ENCODE measurements at regions not wholly inside any gene's neighbourhood (a gene's known extent, or its start where the extent isn't known, plus 50 kb on each side); places are given as distances from the start of the nearest gene placed in this dataset.

DNA sequence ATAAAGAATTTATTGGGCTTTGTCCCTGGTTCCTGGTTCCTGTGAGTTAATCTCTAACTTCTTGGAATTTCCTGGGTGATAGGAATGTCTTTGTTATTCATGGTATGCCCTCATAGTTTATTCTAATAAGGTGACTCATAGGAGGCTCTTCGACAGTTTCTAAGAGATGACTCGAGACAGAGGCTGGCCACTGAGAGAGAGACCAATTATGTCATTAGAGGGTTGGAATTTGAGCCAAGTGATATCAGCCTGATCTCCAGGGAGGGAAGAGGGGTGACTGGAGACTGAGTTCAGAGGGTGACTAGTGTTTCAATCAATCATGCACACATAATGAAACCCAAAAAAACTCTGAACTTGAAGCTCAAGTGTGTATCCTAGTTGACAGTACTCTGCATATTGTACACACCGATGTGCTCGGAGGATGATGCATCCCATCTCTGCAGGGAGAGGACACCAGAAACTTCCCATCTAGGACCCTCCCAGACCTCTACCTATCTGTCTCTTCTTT, 185.7 kb downstream of the MTCL1 start:
- TF ChIP-seq ZNF140 (tag by site-specific recombination; IDR thresholded peaks at IDR 0.05) = no peak
- TF ChIP-seq ZNF223 (tag by site-specific recombination; IDR thresholded peaks at IDR 0.05) = no peak
- TF ChIP-seq, protein P1, sequence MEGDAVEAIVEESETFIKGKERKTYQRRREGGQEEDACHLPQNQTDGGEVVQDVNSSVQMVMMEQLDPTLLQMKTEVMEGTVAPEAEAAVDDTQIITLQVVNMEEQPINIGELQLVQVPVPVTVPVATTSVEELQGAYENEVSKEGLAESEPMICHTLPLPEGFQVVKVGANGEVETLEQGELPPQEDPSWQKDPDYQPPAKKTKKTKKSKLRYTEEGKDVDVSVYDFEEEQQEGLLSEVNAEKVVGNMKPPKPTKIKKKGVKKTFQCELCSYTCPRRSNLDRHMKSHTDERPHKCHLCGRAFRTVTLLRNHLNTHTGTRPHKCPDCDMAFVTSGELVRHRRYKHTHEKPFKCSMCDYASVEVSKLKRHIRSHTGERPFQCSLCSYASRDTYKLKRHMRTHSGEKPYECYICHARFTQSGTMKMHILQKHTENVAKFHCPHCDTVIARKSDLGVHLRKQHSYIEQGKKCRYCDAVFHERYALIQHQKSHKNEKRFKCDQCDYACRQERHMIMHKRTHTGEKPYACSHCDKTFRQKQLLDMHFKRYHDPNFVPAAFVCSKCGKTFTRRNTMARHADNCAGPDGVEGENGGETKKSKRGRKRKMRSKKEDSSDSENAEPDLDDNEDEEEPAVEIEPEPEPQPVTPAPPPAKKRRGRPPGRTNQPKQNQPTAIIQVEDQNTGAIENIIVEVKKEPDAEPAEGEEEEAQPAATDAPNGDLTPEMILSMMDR (tag by site-specific recombination; IDR thresholded peaks at IDR 0.05) = no peak
- TF ChIP-seq ZBTB20 (tag by site-specific recombination; IDR thresholded peaks at IDR 0.05) = peak; percentile 49; the same call in 1 of the 2 replicates
- TF ChIP-seq ZNF404 (tag by site-specific recombination; IDR thresholded peaks at IDR 0.05) = no peak
- TF ChIP-seq ZNF350 (tag by site-specific recombination; IDR thresholded peaks at IDR 0.05) = no peak
